Glutamatergic neuron (in vitro differentiated cells): ENCODE measurements at regions not wholly inside any gene's neighbourhood (a gene's known extent, or its start where the extent isn't known, plus 50 kb on each side); places are given as distances from the start of the nearest gene placed in this dataset.

Experiments
- DNase-seq: peaks from one replicate; pipeline ENCODE4 v3.0.0; 2022
- H3K27ac Mint-ChIP-seq: one replicate; pipeline ENCODE4 v1.8.0; 2020; ENCODE audit warnings: mild to moderate bottlenecking, mixed read lengths, inconsistent platforms; ENCODE audit not compliant: unreplicated experiment
- H3K27me3 Mint-ChIP-seq: one replicate; pipeline ENCODE4 v1.8.0; 2020; ENCODE audit warnings: mild to moderate bottlenecking, moderate library complexity, mixed read lengths, inconsistent platforms; ENCODE audit not compliant: unreplicated experiment
- H3K36me3 Mint-ChIP-seq: one replicate; pipeline ENCODE4 v1.8.0; 2020; ENCODE audit warnings: mild to moderate bottlenecking, mixed read lengths, inconsistent platforms; ENCODE audit not compliant: unreplicated experiment
- H3K4me1 Mint-ChIP-seq: one replicate; pipeline ENCODE4 v1.8.0; 2020; ENCODE audit warnings: mild to moderate bottlenecking, low read depth, mixed read lengths, inconsistent platforms; ENCODE audit not compliant: unreplicated experiment
- H3K4me3 Mint-ChIP-seq: one replicate; pipeline ENCODE4 v1.8.0; 2020; ENCODE audit warnings: mild to moderate bottlenecking, mixed read lengths, inconsistent platforms; ENCODE audit not compliant: unreplicated experiment
- H3K9me3 Mint-ChIP-seq: one replicate; pipeline ENCODE4 v1.8.0; 2020; ENCODE audit warnings: mild to moderate bottlenecking, moderate library complexity, mixed read lengths, inconsistent platforms; ENCODE audit not compliant: unreplicated experiment
- TF ChIP-seq, protein P1 (sequence below): fragments of 200-600 bp; sonication (generic); IDR thresholded peaks from one replicate; pipeline ENCODE4 v1.5.0; 2021; ENCODE audit not compliant: partially characterized antibody, unreplicated experiment

- Mint-ChIP-seq H3K4me1 (no peaks in the 10 kb centered on the region), H3K27ac (no peak overlapping the region), H3K36me3 (no peaks in the 10 kb centered on the region), H3K9me3 (no peaks in the 10 kb centered on the region), H3K4me3 (no peak overlapping the region), H3K27me3 (no peaks in the 10 kb centered on the region)
- TF ChIP-seq, protein P1, sequence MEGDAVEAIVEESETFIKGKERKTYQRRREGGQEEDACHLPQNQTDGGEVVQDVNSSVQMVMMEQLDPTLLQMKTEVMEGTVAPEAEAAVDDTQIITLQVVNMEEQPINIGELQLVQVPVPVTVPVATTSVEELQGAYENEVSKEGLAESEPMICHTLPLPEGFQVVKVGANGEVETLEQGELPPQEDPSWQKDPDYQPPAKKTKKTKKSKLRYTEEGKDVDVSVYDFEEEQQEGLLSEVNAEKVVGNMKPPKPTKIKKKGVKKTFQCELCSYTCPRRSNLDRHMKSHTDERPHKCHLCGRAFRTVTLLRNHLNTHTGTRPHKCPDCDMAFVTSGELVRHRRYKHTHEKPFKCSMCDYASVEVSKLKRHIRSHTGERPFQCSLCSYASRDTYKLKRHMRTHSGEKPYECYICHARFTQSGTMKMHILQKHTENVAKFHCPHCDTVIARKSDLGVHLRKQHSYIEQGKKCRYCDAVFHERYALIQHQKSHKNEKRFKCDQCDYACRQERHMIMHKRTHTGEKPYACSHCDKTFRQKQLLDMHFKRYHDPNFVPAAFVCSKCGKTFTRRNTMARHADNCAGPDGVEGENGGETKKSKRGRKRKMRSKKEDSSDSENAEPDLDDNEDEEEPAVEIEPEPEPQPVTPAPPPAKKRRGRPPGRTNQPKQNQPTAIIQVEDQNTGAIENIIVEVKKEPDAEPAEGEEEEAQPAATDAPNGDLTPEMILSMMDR = no peak
- peak; percentile 5 for DNase-seq
Measured at GRCh38 chr6:169982461-169983386, 231.3 kb downstream of the ERMARD start.

DNA sequence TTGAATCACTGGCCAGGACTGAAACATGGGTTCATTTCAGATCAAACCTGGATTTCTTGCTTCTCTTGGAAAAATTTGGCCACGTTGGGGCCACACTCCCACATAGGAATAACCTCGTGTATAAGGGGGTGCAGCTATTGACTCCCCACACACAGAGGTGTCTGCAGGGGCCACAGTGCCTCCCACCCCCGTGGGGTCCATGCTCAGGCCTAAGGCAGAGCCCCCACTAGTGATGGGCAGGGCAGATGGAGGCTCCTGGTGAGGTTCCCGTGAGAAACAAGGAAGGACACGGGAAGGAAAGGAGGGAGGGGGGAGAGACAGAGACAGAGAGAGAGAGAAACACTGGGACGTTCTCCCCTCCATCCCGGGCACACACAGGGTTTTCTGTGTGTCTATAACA lies 230.5 kb downstream of the ERMARD start:
- Mint-ChIP-seq H3K27ac (no peak overlapping the region), H3K9me3 (no peaks in the 10 kb centered on the region), H3K27me3 (no peaks in the 10 kb centered on the region), H3K4me1 (no peaks in the 10 kb centered on the region), H3K4me3 (no peak overlapping the region), H3K36me3 (no peaks in the 10 kb centered on the region)
- TF ChIP-seq, protein P1 = no peak
- DNase-seq = no peak

- Mint-ChIP-seq H3K27me3 (no peaks in the 10 kb centered on the region), H3K9me3 (no peaks in the 10 kb centered on the region), H3K36me3 (no peaks in the 10 kb centered on the region), H3K27ac (no peak overlapping the region), H3K4me3 (no peak overlapping the region), H3K4me1 (no peaks in the 10 kb centered on the region)
- DNase-seq = peak; percentile 3
- TF ChIP-seq, protein P1 = no peak
Measured at GRCh38 chr6:169981568-169981967, 230.1 kb downstream of the ERMARD start.

DNA sequence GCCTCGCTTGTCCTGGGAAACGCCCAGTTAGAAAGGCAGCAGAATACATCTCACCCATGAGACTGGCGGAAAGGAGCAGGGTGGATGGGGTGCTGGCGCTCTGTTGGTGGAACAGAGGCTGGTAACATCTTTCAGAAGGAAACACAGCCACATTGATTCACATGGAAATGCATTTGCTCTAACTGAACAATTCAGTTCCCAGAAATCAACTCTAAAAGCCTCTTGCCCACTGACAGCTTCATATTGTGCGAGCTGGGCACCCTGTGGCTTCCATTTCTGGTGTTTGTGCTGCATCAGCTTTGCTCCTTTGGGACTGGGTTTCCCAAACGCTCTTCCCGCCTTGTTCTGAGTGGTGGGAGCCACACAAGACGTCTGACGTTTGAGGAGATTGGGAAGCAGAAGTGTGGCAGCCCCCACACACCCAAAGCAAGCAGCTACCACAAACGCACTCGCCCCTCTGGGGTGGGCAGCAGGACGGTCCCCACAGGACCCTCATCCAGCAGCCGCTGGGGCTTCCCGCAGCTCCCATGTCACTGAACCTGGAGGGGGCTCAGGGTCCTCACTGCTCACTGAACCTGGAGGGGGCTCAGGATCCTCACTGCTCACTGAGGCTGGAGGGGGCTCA lies 229.5 kb downstream of the ERMARD start:
- H3K27me3 Mint-ChIP-seq = no peaks in the 10 kb centered on the region
- H3K36me3 Mint-ChIP-seq = no peaks in the 10 kb centered on the region
- TF ChIP-seq, protein P1 = no peak
- peak; percentile 8 for DNase-seq
- no peak overlapping the region for H3K27ac Mint-ChIP-seq
- no peak overlapping the region for H3K4me3 Mint-ChIP-seq
- no peaks in the 10 kb centered on the region for H3K9me3 Mint-ChIP-seq
- no peaks in the 10 kb centered on the region for H3K4me1 Mint-ChIP-seq

DNA sequence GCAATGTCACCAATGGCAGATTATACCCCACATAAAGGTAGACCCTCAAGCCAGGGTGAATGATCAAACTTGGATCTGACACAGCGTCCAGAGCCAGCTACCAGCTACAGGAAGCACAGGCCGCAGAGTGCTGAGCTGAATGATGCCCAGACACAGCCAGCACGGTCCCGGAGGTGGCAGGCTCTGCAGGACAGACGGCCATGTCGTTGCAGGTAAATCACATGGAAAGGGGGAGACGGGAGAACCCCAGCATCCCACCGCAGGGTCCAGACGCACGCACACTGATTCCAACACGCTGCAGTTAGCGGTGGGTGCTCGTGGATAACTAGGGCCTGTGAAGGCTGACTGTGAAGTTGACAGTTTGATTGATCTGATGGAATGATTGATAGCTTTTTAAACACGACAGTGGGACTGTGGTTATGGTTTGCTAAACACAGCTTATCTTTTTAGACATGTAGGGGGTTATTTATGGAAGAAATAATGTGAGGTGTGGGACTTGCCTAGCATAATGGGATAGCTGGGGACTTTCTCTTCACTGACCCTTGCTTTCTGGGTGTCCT lies 228.5 kb downstream of the ERMARD start:
- peak; percentile 8 for DNase-seq
- Mint-ChIP-seq H3K4me1 (no peaks in the 10 kb centered on the region), H3K27me3 (no peaks in the 10 kb centered on the region), H3K4me3 (no peak overlapping the region), H3K27ac (no peak overlapping the region), H3K36me3 (no peaks in the 10 kb centered on the region), H3K9me3 (peaks cover under 1% of the 10 kb centered on the region)
- TF ChIP-seq, protein P1 = no peak
